ENCODE measurements at regions not wholly inside any gene's neighbourhood (a gene's known extent, or its start where the extent isn't known, plus 50 kb on each side); places are given as distances from the start of the nearest gene placed in this dataset.

DNA sequence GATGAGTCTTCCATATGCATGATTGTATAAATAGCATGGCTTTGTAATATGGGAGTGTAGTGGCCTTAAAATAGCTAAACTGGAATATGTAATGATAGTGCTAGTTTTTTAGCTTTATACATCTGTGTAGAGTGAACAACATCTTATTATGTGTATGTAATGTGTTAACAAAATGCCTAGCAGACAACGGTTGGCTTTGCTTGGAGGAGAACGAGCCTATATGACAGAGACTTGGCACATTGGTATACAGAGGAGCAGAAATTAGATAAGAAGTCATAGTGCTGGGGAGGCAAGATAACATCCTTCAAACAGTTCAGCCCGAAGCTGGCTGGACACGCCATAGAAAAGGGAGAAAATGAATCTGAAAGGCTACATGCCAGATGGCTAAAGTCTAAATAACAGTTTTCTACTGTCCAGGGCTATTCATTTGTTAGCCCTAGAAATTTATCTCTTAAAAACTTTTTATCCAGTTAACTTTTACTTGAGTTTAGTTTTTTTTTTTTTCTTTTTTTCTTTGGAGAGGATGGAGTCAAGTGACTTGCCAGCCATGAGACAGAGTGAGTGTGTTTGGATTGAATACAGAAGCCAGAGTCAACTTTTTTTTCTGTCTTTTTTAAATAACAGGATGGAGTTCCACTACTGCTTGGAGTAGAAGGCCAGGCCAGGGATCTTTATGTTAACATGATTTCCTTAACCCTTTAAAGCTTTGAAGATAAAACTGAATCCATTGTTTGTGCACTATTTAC, 214.4 kb upstream of the ACTBL2 start:
- TF ChIP-seq, protein P1, sequence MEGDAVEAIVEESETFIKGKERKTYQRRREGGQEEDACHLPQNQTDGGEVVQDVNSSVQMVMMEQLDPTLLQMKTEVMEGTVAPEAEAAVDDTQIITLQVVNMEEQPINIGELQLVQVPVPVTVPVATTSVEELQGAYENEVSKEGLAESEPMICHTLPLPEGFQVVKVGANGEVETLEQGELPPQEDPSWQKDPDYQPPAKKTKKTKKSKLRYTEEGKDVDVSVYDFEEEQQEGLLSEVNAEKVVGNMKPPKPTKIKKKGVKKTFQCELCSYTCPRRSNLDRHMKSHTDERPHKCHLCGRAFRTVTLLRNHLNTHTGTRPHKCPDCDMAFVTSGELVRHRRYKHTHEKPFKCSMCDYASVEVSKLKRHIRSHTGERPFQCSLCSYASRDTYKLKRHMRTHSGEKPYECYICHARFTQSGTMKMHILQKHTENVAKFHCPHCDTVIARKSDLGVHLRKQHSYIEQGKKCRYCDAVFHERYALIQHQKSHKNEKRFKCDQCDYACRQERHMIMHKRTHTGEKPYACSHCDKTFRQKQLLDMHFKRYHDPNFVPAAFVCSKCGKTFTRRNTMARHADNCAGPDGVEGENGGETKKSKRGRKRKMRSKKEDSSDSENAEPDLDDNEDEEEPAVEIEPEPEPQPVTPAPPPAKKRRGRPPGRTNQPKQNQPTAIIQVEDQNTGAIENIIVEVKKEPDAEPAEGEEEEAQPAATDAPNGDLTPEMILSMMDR (IDR thresholded peaks at IDR 0.05) = no peak
- TF ChIP-seq POLR2AphosphoS5 (IDR thresholded peaks at IDR 0.05) (no peak), POLR2A (IDR thresholded peaks at IDR 0.05) (no peak)
